ENCODE measurements at regions not wholly inside any gene's neighbourhood (a gene's known extent, or its start where the extent isn't known, plus 50 kb on each side); places are given as distances from the start of the nearest gene placed in this dataset.
"Not testable (repeated sequence)": the region's sequence is repeated elsewhere in the genome, so short reads cannot be mapped to it uniquely, and the experiment has no call there.

- TF ChIP-seq CTCF (IDR thresholded peaks at IDR 0.05; ENCODE audit: low read depth, low read length, missing input control); SP1 (IDR thresholded peaks at IDR 0.05); GABPA (IDR thresholded peaks at IDR 0.05 in 1 of 2, conservative IDR thresholded peaks at IDR 0.05 in 1 of 2); MAX (IDR thresholded peaks at IDR 0.05); YY1 (IDR thresholded peaks at IDR 0.05); REST (IDR thresholded peaks at IDR 0.05); EGR1 (IDR thresholded peaks at IDR 0.05; ENCODE audit: low read depth in 2 of 2); TAF1 (conservative IDR thresholded peaks at IDR 0.05); RXRA (IDR thresholded peaks at IDR 0.05): not testable (repeated sequence)
Observed at GRCh38 chr2:117337981-117338380, 476.5 kb upstream of the DDX18 start.

Data from liver (tissue), 3 donors.